ENCODE measurements at regions not wholly inside any gene's neighbourhood (a gene's known extent, or its start where the extent isn't known, plus 50 kb on each side); places are given as distances from the start of the nearest gene placed in this dataset.

- H3K4me3 Mint-ChIP-seq (ENCODE audit: low read depth) = no peak overlapping the region
- no peaks in the 10 kb centered on the region for H3K36me3 Mint-ChIP-seq (ENCODE audit: insufficient read depth)
- no peak for DNase-seq (ENCODE audit: low spot score, unreplicated experiment)
- no peaks in the 10 kb centered on the region for H3K9me3 Mint-ChIP-seq (ENCODE audit: low read depth)
- no peak overlapping the region for H3K27ac Mint-ChIP-seq
- H3K27me3 Mint-ChIP-seq = no peaks in the 10 kb centered on the region
- H3K4me1 Mint-ChIP-seq (ENCODE audit: low read depth) = no peaks in the 10 kb centered on the region
- TF ChIP-seq CTCF (IDR thresholded peaks at IDR 0.05; ENCODE audit: unreplicated experiment) = no peak
Observed at GRCh38 chr5:24789611-24790351, 145.0 kb upstream of the CDH10 start.

DNA sequence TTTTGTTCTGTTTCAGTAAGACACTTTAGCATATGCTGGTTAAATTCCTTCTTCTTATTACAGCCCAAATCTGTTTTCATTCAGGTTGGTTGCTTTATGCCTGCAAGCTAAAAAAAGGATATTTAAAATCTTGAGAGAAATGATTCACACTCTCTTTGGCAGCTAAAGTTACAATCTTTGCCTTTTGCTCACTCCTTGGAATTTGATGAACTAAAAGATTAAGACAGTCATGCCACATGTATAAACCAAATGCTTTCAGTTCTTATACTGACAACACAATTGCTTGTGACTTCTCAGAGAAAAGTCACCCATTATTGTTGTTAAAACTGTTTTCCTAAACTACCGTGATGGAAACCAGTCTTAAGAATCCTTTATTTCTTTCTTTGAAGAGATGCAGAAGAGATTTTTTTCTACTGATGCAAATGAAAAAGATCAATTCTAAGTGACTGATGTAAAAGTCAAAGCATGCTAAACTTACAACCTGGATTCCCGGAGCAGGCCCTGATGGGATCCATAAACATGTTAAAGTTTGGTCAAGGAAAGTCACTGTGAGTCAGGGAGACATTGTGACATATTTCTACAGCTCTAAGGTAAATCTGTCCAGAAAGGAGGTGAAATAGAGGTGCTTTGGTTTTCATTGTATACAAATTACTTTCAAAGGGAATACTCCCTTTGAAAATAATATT lies 144.2 kb upstream of the CDH10 start:
- Mint-ChIP-seq H3K36me3 (ENCODE audit: insufficient read depth) (no peaks in the 10 kb centered on the region), H3K27ac (no peak overlapping the region), H3K4me3 (ENCODE audit: low read depth) (no peak overlapping the region), H3K4me1 (ENCODE audit: low read depth) (no peaks in the 10 kb centered on the region), H3K9me3 (ENCODE audit: low read depth) (no peaks in the 10 kb centered on the region), H3K27me3 (no peaks in the 10 kb centered on the region)
- no peak for DNase-seq (ENCODE audit: low spot score, unreplicated experiment)
- TF ChIP-seq CTCF (IDR thresholded peaks at IDR 0.05; ENCODE audit: unreplicated experiment) = no peak

- no peak for TF ChIP-seq CTCF (IDR thresholded peaks at IDR 0.05; ENCODE audit: unreplicated experiment)
- Mint-ChIP-seq H3K9me3 (ENCODE audit: low read depth) (no peaks in the 10 kb centered on the region), H3K4me3 (ENCODE audit: low read depth) (no peak overlapping the region), H3K4me1 (ENCODE audit: low read depth) (no peaks in the 10 kb centered on the region), H3K27me3 (no peaks in the 10 kb centered on the region), H3K36me3 (ENCODE audit: insufficient read depth) (no peaks in the 10 kb centered on the region), H3K27ac (no peak overlapping the region)
- DNase-seq (ENCODE audit: low spot score, unreplicated experiment) = no peak
Observed at GRCh38 chr5:24786108-24786507, 141.3 kb upstream of the CDH10 start.

DNA sequence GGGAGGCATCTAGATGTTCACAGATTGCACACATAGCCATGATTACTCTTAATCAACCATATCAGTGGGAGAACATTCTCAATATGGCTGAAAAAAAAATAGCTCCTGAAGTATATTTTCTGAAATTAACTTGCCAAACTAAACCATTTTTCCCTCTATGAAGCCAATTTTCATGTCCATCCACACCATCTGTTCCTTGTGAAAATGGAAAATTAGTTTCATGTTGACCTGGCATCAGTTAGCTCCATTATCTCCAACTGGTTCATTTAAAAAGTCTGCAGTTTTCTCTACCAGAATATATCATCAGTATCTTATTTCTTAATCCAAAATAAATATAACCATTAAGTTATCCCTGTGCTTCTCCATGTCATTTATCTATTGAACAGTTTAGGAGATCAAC lies 138.8 kb upstream of the CDH10 start:
- no peak for TF ChIP-seq CTCF (IDR thresholded peaks at IDR 0.05; ENCODE audit: unreplicated experiment)
- Mint-ChIP-seq H3K4me3 (ENCODE audit: low read depth) (no peak overlapping the region), H3K27ac (no peak overlapping the region), H3K4me1 (ENCODE audit: low read depth) (no peaks in the 10 kb centered on the region), H3K9me3 (ENCODE audit: low read depth) (no peaks in the 10 kb centered on the region), H3K27me3 (no peaks in the 10 kb centered on the region), H3K36me3 (ENCODE audit: insufficient read depth) (no peaks in the 10 kb centered on the region)
- DNase-seq (ENCODE audit: low spot score, unreplicated experiment) = no peak

DNA sequence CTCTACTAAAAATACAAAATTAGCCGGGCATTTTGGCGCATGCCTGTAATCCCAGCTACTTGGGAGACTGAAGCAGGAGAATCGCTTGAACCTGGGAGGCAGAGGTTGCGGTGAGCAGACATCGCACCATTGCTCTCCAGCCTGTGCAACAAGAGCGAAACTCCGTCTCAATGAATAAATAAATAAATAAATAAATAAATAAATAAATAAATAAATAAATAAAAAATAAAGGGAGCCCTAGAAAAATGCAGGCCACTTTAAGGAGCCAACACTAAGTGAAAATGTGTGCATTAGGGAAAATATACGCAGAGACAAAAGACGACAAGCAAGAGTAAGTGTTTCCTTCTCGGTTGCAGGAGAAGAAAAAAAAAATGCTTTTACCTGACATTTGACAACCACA lies 132.6 kb upstream of the CDH10 start:
- Mint-ChIP-seq H3K4me3 (ENCODE audit: low read depth) (no peak overlapping the region), H3K9me3 (ENCODE audit: low read depth) (peaks cover 3% of the 10 kb centered on the region), H3K27me3 (no peaks in the 10 kb centered on the region), H3K36me3 (ENCODE audit: insufficient read depth) (no peaks in the 10 kb centered on the region), H3K4me1 (ENCODE audit: low read depth) (peaks cover 7% of the 10 kb centered on the region), H3K27ac (no peak overlapping the region)
- no peak for TF ChIP-seq CTCF (IDR thresholded peaks at IDR 0.05; ENCODE audit: unreplicated experiment)
- no peak for DNase-seq (ENCODE audit: low spot score, unreplicated experiment)
